ENCODE measurements at regions not wholly inside any gene's neighbourhood (a gene's known extent, or its start where the extent isn't known, plus 50 kb on each side); places are given as distances from the start of the nearest gene placed in this dataset.

DNA sequence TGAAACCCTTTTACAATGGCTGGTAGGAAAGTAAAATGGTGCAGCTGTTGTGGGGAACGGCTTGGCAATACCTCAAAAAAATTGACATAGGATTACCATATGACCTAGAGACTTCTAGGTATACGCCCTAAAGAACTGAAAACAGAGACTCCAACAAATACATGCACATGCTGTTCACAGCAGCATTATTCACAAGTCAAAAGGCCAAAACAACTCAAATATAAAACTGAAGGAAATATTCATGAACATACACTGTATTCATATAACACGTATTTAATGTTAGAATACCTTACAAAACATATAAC lies 74.6 kb downstream of the FOXA2 start:
- TF ChIP-seq, protein P1, sequence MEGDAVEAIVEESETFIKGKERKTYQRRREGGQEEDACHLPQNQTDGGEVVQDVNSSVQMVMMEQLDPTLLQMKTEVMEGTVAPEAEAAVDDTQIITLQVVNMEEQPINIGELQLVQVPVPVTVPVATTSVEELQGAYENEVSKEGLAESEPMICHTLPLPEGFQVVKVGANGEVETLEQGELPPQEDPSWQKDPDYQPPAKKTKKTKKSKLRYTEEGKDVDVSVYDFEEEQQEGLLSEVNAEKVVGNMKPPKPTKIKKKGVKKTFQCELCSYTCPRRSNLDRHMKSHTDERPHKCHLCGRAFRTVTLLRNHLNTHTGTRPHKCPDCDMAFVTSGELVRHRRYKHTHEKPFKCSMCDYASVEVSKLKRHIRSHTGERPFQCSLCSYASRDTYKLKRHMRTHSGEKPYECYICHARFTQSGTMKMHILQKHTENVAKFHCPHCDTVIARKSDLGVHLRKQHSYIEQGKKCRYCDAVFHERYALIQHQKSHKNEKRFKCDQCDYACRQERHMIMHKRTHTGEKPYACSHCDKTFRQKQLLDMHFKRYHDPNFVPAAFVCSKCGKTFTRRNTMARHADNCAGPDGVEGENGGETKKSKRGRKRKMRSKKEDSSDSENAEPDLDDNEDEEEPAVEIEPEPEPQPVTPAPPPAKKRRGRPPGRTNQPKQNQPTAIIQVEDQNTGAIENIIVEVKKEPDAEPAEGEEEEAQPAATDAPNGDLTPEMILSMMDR (IDR thresholded peaks at IDR 0.05): no peak
- no peak for TF ChIP-seq POLR2A (IDR thresholded peaks at IDR 0.05)
